PC-9 (cell line): ENCODE measurements at regions not wholly inside any gene's neighbourhood (a gene's known extent, or its start where the extent isn't known, plus 50 kb on each side); places are given as distances from the start of the nearest gene placed in this dataset.

Source experiments
- BruUV-seq: library from RNA; stranded (reverse); fragments of 400-500 nt; replicated peaks from 2 replicates; lab custom pipeline; 2021; lab: Mats Ljungman, UMichigan
- CTCF ChIA-PET: fragments of 300-600 bp; sonication (Branson Sonifier 250); formaldehyde crosslinking; loops from one replicate; lab custom pipeline; 2022; ENCODE audit warnings: antibody characterized with exemption; lab: Charles Lee
- POLR2A ChIA-PET: fragments of 300-600 bp; sonication (Branson Sonifier 250); formaldehyde crosslinking; loops from one replicate; lab custom pipeline; 2022; ENCODE audit warnings: antibody characterized with exemption; ENCODE audit not compliant: unreplicated experiment; lab: Charles Lee
- DNase-seq, 2 experiments: peaks; one replicate each; pipeline versions ENCODE4 v3.0.0 to v3.0.0-alpha.2; 2015 to 2022; ENCODE audit warnings: mixed read lengths in 1 of 2
- H2AFZ ChIP-seq: fragments of 200-600 bp; sonication (generic); 2 replicates; pipeline ENCODE4 v1.8.1; 2017; ENCODE audit warnings: antibody characterized with exemption
- H3F3A ChIP-seq: fragments of 200-600 bp; sonication (generic); 2 replicates; pipeline ENCODE4 v1.8.1; 2017; ENCODE audit warnings: antibody characterized with exemption, mild to moderate bottlenecking, low read depth; ENCODE audit not compliant: insufficient read depth
- H3K27ac ChIP-seq: fragments of 200-600 bp; sonication (generic); 2 replicates; pipeline ENCODE4 v1.6.1; 2016; ENCODE audit warnings: mixed run types
- H3K27me3 ChIP-seq: fragments of 200-600 bp; sonication (generic); 2 replicates; pipeline ENCODE4 v1.6.1; 2016; ENCODE audit warnings: low read depth, mixed run types; ENCODE audit not compliant: insufficient read depth
- H3K36me3 ChIP-seq: fragments of 200-600 bp; sonication (generic); 2 replicates; pipeline ENCODE4 v1.6.1; 2016; ENCODE audit warnings: low read depth, mixed run types
- H3K4me1 ChIP-seq: fragments of 200-600 bp; sonication (generic); replicated peaks from 2 replicates; pipeline ENCODE4 v1.6.1; 2016; ENCODE audit warnings: mixed run types; ENCODE audit not compliant: insufficient read depth
- H3K4me2 ChIP-seq: fragments of 200-600 bp; sonication (generic); 2 replicates; pipeline ENCODE4 v1.6.1; 2017; ENCODE audit warnings: mixed run types
- H3K4me3 ChIP-seq: fragments of 200-600 bp; sonication (generic); 2 replicates; pipeline ENCODE4 v1.6.1; 2016; ENCODE audit warnings: mixed run types
- H3K79me2 ChIP-seq: fragments of 200-600 bp; sonication (generic); 2 replicates; pipeline ENCODE4 v1.6.1; 2017; ENCODE audit warnings: low read depth, mixed run types
- H3K9me2 ChIP-seq: fragments of 200-600 bp; sonication (generic); 2 replicates; pipeline ENCODE4 v1.8.1; 2017; ENCODE audit warnings: mild to moderate bottlenecking; ENCODE audit not compliant: insufficient read depth
- H3K9me3 ChIP-seq: fragments of 200-600 bp; sonication (generic); 2 replicates; pipeline ENCODE4 v1.8.1; 2016; ENCODE audit warnings: low read depth; ENCODE audit not compliant: insufficient read depth
- H4K20me1 ChIP-seq: fragments of 200-600 bp; sonication (generic); 2 replicates; pipeline ENCODE4 v1.8.1; 2017; ENCODE audit not compliant: insufficient read depth
- EZH2 ChIP-seq: fragments of 200-600 bp; sonication (generic); IDR thresholded peaks from 2 replicates; pipeline ENCODE4 v1.8.0; 2017; ENCODE audit warnings: antibody characterized with exemption, low read depth
- intact Hi-C: fragments of 100-400 bp; cut with micrococcal nuclease; formaldehyde crosslinking; loops from one replicate; pipeline ENCODE4 v1.10.0; 2022; ENCODE audit not compliant: unreplicated experiment
- TF ChIP-seq, protein P1 (sequence below): fragments of 200-600 bp; sonication (generic); conservative IDR thresholded peaks from 2 replicates; pipeline ENCODE4 v1.6.1; 2017; ENCODE audit warnings: mixed run types, antibody characterized with exemption, mild to moderate bottlenecking, moderate library complexity

- no peak overlapping the region for H3K27ac ChIP-seq
- H3K9me2 ChIP-seq = no peaks in the 10 kb centered on the region
- H3K4me3 ChIP-seq = no peak overlapping the region
- H4K20me1 ChIP-seq = no peaks in the 10 kb centered on the region
- intact Hi-C loops = no loop called here
- ChIA-PET CTCF (no interaction called here), POLR2A (interaction anchor here (0.5 kb wide), 1 partner anchor 222 kb away, joined by 5 read pairs; no protein-coding TSS in a partner anchor)
- H3F3A ChIP-seq = no peaks in the 10 kb centered on the region
- DNase-seq = no peak
- H3K4me1 ChIP-seq = no peaks in the 10 kb centered on the region
- no TSS peak for BruUV-seq
- no peaks in the 10 kb centered on the region for H3K36me3 ChIP-seq
- H2AFZ ChIP-seq = no peak overlapping the region
- TF ChIP-seq, protein P1, sequence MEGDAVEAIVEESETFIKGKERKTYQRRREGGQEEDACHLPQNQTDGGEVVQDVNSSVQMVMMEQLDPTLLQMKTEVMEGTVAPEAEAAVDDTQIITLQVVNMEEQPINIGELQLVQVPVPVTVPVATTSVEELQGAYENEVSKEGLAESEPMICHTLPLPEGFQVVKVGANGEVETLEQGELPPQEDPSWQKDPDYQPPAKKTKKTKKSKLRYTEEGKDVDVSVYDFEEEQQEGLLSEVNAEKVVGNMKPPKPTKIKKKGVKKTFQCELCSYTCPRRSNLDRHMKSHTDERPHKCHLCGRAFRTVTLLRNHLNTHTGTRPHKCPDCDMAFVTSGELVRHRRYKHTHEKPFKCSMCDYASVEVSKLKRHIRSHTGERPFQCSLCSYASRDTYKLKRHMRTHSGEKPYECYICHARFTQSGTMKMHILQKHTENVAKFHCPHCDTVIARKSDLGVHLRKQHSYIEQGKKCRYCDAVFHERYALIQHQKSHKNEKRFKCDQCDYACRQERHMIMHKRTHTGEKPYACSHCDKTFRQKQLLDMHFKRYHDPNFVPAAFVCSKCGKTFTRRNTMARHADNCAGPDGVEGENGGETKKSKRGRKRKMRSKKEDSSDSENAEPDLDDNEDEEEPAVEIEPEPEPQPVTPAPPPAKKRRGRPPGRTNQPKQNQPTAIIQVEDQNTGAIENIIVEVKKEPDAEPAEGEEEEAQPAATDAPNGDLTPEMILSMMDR = no peak
- no peak for TF ChIP-seq EZH2
- peaks cover 91% of the 10 kb centered on the region for H3K27me3 ChIP-seq
- H3K4me2 ChIP-seq = no peak overlapping the region
- H3K9me3 ChIP-seq = no peaks in the 10 kb centered on the region
- no peaks in the 10 kb centered on the region for H3K79me2 ChIP-seq
Observed at GRCh38 chr20:51085769-51086168, 62.9 kb upstream of the KCNG1 start.

DNA sequence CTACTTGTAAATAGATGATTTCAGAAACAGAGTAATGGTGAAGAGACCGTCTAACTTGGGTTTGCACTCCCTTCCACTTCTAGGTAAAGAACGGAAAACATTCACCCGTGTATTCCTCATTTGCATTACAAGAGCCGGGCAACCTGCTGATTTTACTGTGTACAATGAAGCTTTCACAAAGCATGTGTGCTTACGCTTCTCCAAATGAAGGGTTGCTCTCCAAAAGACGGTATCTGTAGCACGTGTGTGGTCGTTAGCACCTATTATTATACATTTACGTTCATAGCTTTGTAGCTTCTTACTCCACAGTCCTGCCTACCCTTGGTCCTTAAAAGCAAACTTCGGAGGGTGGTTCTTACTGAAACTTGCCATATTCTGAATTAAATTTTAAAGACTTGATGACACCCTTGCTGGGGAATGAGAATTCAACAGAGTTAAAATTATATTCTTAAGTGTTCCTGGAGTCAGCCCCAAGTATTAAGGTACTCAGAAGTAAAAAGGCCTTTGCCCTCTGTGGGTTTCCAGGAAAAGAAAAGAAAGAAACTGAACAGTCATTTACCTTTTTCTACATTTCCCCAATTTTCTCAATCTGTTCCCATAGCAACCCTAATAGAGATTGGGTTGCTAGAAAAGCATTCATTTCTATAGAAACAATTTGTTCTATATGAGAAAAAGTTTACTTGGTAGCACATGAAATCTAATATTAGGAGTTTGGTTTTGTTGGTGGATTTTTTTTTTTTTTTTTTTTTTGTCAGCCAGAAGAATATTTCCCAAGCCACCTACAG lies 61.9 kb upstream of the KCNG1 start:
- Histone ChIP-seq H4K20me1 (no peaks in the 10 kb centered on the region), H3K4me2 (no peak overlapping the region), H3K4me1 (no peaks in the 10 kb centered on the region), H2AFZ (no peak overlapping the region), H3K36me3 (no peaks in the 10 kb centered on the region), H3F3A (no peaks in the 10 kb centered on the region), H3K27ac (no peak overlapping the region), H3K9me3 (no peaks in the 10 kb centered on the region), H3K27me3 (peaks cover 92% of the 10 kb centered on the region), H3K9me2 (no peaks in the 10 kb centered on the region), H3K79me2 (no peaks in the 10 kb centered on the region), H3K4me3 (no peak overlapping the region)
- ChIA-PET POLR2A (interaction anchor here (0.5 kb wide), 1 partner anchor 223 kb away, joined by 5 read pairs; no protein-coding TSS in a partner anchor), CTCF (no interaction called here)
- TF ChIP-seq, protein P1 = no peak
- no peak for TF ChIP-seq EZH2
- intact Hi-C loops = no loop called here
- no TSS peak for BruUV-seq
- DNase-seq = no peak

DNA sequence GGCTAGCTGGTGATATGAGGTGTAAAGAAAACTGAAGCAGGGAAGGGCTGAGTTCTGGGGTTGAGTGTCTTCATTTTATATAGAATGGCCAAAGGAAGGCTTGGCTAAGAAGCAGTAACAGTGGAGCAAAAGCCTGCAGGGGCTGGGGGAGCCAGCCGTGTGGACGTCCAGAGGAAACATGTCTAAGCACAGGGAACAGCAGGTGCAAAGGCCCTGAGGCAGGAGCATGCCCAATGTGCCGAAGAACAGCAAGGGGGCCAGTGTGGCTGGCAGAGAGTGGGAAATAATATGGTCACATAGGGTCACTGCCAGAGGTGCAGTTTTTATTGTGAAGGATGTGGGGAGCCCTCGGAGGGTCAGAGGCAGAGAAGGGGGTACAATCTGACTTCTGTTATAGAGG lies 60.5 kb upstream of the KCNG1 start:
- H3K79me2 ChIP-seq = no peaks in the 10 kb centered on the region
- H3K27me3 ChIP-seq = peaks cover 94% of the 10 kb centered on the region
- intact Hi-C loops = no loop called here
- H3K9me2 ChIP-seq = no peaks in the 10 kb centered on the region
- BruUV-seq = no TSS peak
- H3K9me3 ChIP-seq = no peaks in the 10 kb centered on the region
- DNase-seq = no peak
- H3K4me3 ChIP-seq = no peak overlapping the region
- ChIA-PET CTCF (no interaction called here), POLR2A (interaction anchor here (0.7 kb wide), 1 partner anchor 141 kb away, joined by 5 read pairs; no protein-coding TSS in a partner anchor)
- H2AFZ ChIP-seq = no peak overlapping the region
- H4K20me1 ChIP-seq = no peaks in the 10 kb centered on the region
- no peaks in the 10 kb centered on the region for H3F3A ChIP-seq
- H3K27ac ChIP-seq = no peak overlapping the region
- TF ChIP-seq, protein P1 = no peak
- TF ChIP-seq EZH2 = no peak
- H3K4me1 ChIP-seq = no peaks in the 10 kb centered on the region
- H3K4me2 ChIP-seq = no peak overlapping the region
- H3K36me3 ChIP-seq = no peaks in the 10 kb centered on the region
